Uterus (tissue), 2 donors: ENCODE measurements at regions not wholly inside any gene's neighbourhood (a gene's known extent, or its start where the extent isn't known, plus 50 kb on each side); places are given as distances from the start of the nearest gene placed in this dataset.

Source experiments
- POLR2A ChIP-seq, 2 donors: fragments of 450-650 bp; IDR thresholded peaks; one replicate each; pipeline ENCODE4 v1.6.1; 2016; ENCODE audit warnings: antibody characterized with exemption in 2 of 2, mild to moderate bottlenecking in 1 of 2, moderate library complexity in 1 of 2
- TF ChIP-seq, protein P1 (sequence below), 4 experiments: fragments of 200-600 bp in 2 of 4; fragments of 450-650 bp in 2 of 4; sonication (generic) in 2 of 4; IDR thresholded peaks; one replicate each; pipeline ENCODE4 v1.5.1; 2016 to 2019; ENCODE audit warnings: antibody characterized with exemption in 4 of 4, mild to moderate bottlenecking in 2 of 4, moderate library complexity in 1 of 4

DNA sequence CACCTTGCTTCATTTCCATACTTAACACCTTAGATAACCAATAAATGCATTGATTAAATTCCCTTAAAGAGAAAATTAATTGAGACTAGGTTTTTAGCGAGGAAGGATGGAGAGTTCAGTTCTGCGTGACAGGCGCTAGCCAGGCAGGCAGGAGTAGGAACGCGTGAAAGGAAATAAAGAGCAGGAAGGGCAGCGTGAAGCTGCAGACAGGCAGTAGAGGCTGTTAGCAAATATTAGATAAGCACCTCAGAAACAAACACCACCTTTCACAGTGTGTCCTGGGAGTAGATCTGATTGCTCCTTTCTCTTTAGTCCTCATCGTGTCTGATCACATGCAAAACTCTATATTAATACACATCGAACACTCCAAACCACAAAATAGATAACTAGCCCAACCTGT is 282.7 kb upstream of the ADGRL2 start:
- TF ChIP-seq POLR2A (IDR thresholded peaks at IDR 0.05): no peak
- TF ChIP-seq, protein P1, sequence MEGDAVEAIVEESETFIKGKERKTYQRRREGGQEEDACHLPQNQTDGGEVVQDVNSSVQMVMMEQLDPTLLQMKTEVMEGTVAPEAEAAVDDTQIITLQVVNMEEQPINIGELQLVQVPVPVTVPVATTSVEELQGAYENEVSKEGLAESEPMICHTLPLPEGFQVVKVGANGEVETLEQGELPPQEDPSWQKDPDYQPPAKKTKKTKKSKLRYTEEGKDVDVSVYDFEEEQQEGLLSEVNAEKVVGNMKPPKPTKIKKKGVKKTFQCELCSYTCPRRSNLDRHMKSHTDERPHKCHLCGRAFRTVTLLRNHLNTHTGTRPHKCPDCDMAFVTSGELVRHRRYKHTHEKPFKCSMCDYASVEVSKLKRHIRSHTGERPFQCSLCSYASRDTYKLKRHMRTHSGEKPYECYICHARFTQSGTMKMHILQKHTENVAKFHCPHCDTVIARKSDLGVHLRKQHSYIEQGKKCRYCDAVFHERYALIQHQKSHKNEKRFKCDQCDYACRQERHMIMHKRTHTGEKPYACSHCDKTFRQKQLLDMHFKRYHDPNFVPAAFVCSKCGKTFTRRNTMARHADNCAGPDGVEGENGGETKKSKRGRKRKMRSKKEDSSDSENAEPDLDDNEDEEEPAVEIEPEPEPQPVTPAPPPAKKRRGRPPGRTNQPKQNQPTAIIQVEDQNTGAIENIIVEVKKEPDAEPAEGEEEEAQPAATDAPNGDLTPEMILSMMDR (IDR thresholded peaks at IDR 0.05): no peak
